Activated B cell treated with CpG ODN at 0.5 μM for 24 hours (primary cell): ENCODE measurements at regions not wholly inside any gene's neighbourhood (a gene's known extent, or its start where the extent isn't known, plus 50 kb on each side); places are given as distances from the start of the nearest gene placed in this dataset.
"Not testable (repeated sequence)": the region's sequence is repeated elsewhere in the genome, so short reads cannot be mapped to it uniquely, and the experiment has no call there.

ENCODE experiments used
- ATAC-seq: fragments of 200-7000 bp; cut with Tn5 transposase; one replicate; pipeline ENCODE4 v1.10.0; 2021; ENCODE audit warnings: low read depth, mild to moderate bottlenecking, moderate library complexity
- CTCF ChIA-PET: fragments of 350-600 bp; sonication (Branson Sonifier 250); formaldehyde crosslinking; loops from one replicate; lab custom pipeline; 2021; ENCODE audit warnings: antibody characterized with exemption; lab: Charles Lee
- POLR2A ChIA-PET: fragments of 350-600 bp; sonication (Branson Sonifier 250); formaldehyde crosslinking; loops from one replicate; lab custom pipeline; 2021; ENCODE audit warnings: antibody characterized with exemption; lab: Charles Lee
- DNase-seq: peaks from one replicate; pipeline ENCODE4 v3.0.0; 2022
- H3K27ac Mint-ChIP-seq: one replicate; pipeline ENCODE4 v1.8.0; 2020; ENCODE audit warnings: mixed read lengths
- H3K27me3 Mint-ChIP-seq: one replicate; pipeline ENCODE4 v1.8.0; 2021; ENCODE audit warnings: mixed read lengths
- H3K36me3 Mint-ChIP-seq: one replicate; pipeline ENCODE4 v1.8.0; 2021; ENCODE audit warnings: low read depth, mixed read lengths
- H3K4me1 Mint-ChIP-seq: one replicate; pipeline ENCODE4 v1.8.0; 2021; ENCODE audit warnings: mixed read lengths
- H3K4me3 Mint-ChIP-seq: one replicate; pipeline ENCODE4 v1.8.0; 2020; ENCODE audit warnings: mild to moderate bottlenecking, mixed read lengths
- H3K9me3 Mint-ChIP-seq: one replicate; pipeline ENCODE4 v1.8.0; 2020; ENCODE audit warnings: mixed read lengths
- intact Hi-C: fragments of 100-400 bp; cut with micrococcal nuclease; formaldehyde crosslinking; loops from one replicate; pipeline ENCODE4 v1.15.1; 2024
- TF ChIP-seq, protein P1 (sequence below): fragments of 200-600 bp; IDR thresholded peaks from one replicate; pipeline ENCODE4 v1.8.0; 2022; ENCODE audit warnings: antibody characterized with exemption, mild to moderate bottlenecking

DNA sequence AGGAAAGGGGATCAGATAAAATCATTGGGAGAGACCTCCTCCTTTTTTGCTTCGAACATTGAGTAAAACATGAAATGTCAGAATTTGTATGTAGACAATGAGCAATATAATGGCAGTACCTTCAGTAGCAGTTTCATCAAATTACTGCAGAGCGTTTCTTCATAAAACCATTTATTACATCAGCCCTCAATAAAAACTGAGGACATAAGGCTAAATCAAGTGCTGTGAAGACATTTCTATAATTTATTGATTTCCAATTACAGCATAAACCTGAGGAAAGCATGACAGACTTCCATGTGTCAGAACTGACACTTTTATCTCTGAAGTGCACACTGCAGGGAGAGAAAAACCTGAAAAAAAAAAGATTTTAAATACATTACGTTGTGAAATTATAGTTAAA, 172.6 kb upstream of the ZNF804B start:
- POLR2A ChIA-PET = no interaction called here
- CTCF ChIA-PET = no interaction called here
- Mint-ChIP-seq H3K4me1 (no peaks in the 10 kb centered on the region), H3K9me3 (peaks cover 4% of the 10 kb centered on the region), H3K27me3 (no peaks in the 10 kb centered on the region), H3K27ac (no peak overlapping the region), H3K36me3 (no peaks in the 10 kb centered on the region), H3K4me3 (no peak overlapping the region)
- intact Hi-C loops = no loop called here
- TF ChIP-seq, protein P1, sequence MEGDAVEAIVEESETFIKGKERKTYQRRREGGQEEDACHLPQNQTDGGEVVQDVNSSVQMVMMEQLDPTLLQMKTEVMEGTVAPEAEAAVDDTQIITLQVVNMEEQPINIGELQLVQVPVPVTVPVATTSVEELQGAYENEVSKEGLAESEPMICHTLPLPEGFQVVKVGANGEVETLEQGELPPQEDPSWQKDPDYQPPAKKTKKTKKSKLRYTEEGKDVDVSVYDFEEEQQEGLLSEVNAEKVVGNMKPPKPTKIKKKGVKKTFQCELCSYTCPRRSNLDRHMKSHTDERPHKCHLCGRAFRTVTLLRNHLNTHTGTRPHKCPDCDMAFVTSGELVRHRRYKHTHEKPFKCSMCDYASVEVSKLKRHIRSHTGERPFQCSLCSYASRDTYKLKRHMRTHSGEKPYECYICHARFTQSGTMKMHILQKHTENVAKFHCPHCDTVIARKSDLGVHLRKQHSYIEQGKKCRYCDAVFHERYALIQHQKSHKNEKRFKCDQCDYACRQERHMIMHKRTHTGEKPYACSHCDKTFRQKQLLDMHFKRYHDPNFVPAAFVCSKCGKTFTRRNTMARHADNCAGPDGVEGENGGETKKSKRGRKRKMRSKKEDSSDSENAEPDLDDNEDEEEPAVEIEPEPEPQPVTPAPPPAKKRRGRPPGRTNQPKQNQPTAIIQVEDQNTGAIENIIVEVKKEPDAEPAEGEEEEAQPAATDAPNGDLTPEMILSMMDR = no peak
- no peak for ATAC-seq
- no peak for DNase-seq

DNA sequence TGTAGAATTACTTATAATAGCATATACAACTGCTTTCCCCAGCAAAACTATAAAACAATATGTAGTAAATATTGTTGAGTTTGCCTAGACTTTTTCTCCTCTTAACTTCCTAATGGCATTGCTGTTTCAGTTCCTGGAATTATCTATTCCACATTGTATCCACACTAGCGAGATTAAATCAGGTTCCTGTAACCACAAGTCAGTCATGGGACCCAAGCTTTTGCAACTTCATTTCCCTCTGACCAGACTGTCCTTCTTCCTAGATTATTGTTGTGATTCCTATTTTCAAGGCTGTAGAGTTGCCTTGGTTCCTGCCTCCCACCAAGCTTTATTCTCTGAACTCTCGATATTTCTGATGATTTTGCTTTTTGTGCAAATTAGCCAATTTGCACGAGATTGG, 173.3 kb upstream of the ZNF804B start:
- TF ChIP-seq, protein P1 = no peak
- DNase-seq = no peak
- H3K27ac Mint-ChIP-seq = no peak overlapping the region
- ATAC-seq = no peak
- no peaks in the 10 kb centered on the region for H3K4me1 Mint-ChIP-seq
- CTCF ChIA-PET = no interaction called here
- H3K27me3 Mint-ChIP-seq = no peaks in the 10 kb centered on the region
- POLR2A ChIA-PET = no interaction called here
- intact Hi-C loops = no loop called here
- H3K36me3 Mint-ChIP-seq = no peaks in the 10 kb centered on the region
- H3K4me3 Mint-ChIP-seq = no peak overlapping the region
- peaks cover 4% of the 10 kb centered on the region for H3K9me3 Mint-ChIP-seq

DNA sequence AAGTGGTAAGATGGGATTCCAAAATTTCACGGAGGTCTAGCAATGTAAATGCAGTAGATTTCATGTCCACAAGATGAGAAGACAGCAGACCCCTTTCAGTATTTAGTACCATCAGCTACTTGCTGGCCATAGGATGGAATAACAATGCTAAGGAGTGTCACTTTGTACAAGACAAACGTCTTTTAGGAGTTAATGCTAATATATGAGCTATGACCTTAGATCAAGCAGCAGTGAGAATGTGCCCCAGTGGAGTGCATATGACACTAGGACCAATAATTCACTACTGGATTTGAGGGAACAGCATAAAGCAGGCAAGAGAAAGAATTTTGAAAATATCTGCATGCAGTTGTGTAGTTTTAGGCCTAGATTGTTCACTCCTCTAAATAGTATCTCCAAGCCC, 182.8 kb upstream of the ZNF804B start:
- ChIA-PET POLR2A (no interaction called here), CTCF (no interaction called here)
- TF ChIP-seq, protein P1 = no peak
- H3K27ac Mint-ChIP-seq = no peak overlapping the region
- no peak for DNase-seq
- no peaks in the 10 kb centered on the region for H3K9me3 Mint-ChIP-seq
- no peaks in the 10 kb centered on the region for H3K4me1 Mint-ChIP-seq
- H3K36me3 Mint-ChIP-seq = no peaks in the 10 kb centered on the region
- H3K27me3 Mint-ChIP-seq = no peaks in the 10 kb centered on the region
- intact Hi-C loops = no loop called here
- H3K4me3 Mint-ChIP-seq = no peak overlapping the region
- no peak for ATAC-seq

DNA sequence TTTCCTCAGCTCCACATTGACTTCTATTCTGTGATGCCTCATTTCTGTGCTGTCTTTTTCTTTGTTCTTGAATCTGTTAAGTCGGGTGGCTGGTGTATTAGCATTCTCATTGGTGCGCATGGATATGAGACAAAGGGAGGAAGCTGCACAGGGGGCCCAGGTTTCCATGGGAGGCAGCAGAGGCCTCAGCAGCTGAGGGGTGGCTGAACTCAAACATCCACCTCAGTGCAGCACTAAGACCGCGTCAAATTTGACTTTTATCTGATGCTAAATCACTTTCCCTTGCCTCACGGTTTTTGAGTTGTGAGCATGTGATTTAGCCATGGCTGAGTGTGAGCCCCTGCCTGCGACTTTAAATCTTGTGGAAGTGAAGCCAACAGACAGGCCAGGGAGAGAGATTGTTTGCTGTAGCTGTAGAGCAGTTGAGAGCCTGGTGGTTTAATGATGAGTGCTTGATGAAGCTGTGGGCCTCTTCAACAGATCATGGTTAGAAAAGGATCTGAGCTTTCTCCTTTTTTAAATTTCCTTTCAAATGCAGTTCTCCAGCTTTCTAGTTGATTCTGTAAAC, 193.3 kb upstream of the ZNF804B start:
- no peaks in the 10 kb centered on the region for H3K27me3 Mint-ChIP-seq
- H3K9me3 Mint-ChIP-seq = no peaks in the 10 kb centered on the region
- CTCF ChIA-PET = no interaction called here
- no peak overlapping the region for H3K4me3 Mint-ChIP-seq
- H3K36me3 Mint-ChIP-seq = no peaks in the 10 kb centered on the region
- no peaks in the 10 kb centered on the region for H3K4me1 Mint-ChIP-seq
- POLR2A ChIA-PET = no interaction called here
- no peak overlapping the region for H3K27ac Mint-ChIP-seq
- no peak for ATAC-seq
- no peak for DNase-seq
- intact Hi-C loops = no loop called here
- TF ChIP-seq, protein P1 = no peak

DNA sequence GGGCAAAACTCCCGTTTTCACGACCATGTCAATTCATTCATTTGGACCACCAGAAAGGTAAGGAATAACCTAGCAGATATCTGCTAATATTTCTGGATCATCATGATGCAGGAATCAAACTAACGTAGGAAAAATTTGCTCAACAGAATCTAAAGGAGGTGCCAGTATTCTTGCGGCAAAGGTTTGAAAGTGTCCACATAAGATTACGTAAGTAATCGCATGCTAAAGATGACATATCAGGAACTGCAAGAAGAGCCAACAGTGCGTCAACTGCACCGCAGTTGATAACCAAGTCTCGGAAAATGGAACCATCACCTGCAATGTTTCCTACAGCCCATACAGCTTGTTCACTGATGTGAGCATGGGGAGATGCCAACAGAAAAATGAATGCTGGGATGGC, 194.1 kb upstream of the ZNF804B start:
- Mint-ChIP-seq H3K4me3 (no peak overlapping the region), H3K27me3 (no peaks in the 10 kb centered on the region), H3K27ac (no peak overlapping the region), H3K36me3 (no peaks in the 10 kb centered on the region), H3K4me1 (no peaks in the 10 kb centered on the region), H3K9me3 (no peaks in the 10 kb centered on the region)
- DNase-seq (no peak), ATAC-seq (no peak)
- intact Hi-C loops = no loop called here
- ChIA-PET CTCF (no interaction called here), POLR2A (no interaction called here)
- TF ChIP-seq, protein P1 = no peak

DNA sequence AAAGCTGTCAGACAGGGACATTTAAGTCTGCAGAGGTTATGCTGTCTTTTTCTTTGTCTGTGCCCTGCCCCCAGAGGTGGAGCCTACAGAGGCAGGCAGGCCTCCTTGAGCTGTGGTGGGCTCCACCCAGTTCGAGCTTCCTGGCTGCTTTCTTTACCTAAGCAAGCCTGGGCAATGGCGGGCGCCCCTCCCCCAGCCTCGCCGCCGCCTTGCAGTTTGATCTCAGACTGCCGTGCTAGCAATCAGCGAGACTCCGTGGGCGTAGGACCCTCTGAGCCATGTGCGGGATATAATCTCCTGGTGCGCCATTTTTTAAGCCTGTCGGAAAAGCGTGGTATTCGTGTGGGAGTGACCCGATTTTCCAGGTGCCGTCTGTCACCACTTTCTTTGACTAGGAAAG, 203.1 kb upstream of the ZNF804B start:
- intact Hi-C loops, DNase-seq, ATAC-seq, H3K9me3 Mint-ChIP-seq, H3K27ac Mint-ChIP-seq, H3K4me1 Mint-ChIP-seq, H3K4me3 Mint-ChIP-seq, CTCF ChIA-PET, H3K27me3 Mint-ChIP-seq, POLR2A ChIA-PET, H3K36me3 Mint-ChIP-seq: not testable (repeated sequence)

DNA sequence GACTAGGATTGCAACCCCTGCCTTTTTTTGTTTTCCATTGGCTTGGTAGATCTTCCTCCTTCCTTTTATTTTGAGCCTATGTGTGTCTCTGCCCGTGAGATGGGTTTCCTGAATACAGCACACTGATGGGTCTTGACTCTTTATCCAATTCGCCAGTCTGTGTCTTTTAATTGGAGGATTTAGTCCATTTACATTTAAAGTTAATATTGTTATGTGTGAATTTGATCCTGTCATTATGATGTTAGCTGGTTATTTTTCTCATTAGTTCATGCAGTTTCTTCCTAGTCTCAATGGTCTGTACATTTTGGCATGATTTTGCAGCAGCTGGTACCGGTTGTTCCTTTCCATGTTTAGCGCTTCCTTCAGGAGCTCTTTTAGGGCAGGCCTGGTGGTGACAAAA, 204.7 kb upstream of the ZNF804B start:
- H3K9me3 Mint-ChIP-seq, CTCF ChIA-PET, DNase-seq, H3K4me1 Mint-ChIP-seq, H3K27me3 Mint-ChIP-seq, H3K27ac Mint-ChIP-seq, POLR2A ChIA-PET, intact Hi-C loops, ATAC-seq, H3K4me3 Mint-ChIP-seq, H3K36me3 Mint-ChIP-seq: not testable (repeated sequence)
